GM19468 (cell line): ENCODE measurements at regions not wholly inside any gene's neighbourhood (a gene's known extent, or its start where the extent isn't known, plus 50 kb on each side); places are given as distances from the start of the nearest gene placed in this dataset.

ENCODE experiments used
- ATAC-seq: cut with Tn5 transposase; IDR thresholded peaks from one replicate; pipeline ENCODE4 v1.9.1; 2021; ENCODE audit warnings: mild to moderate bottlenecking, moderate library complexity, moderate number of reproducible peaks; ENCODE audit not compliant: unreplicated experiment; ENCODE audit errors: extremely low read depth

- ATAC-seq = no peak
These were observed 331.1 kb downstream of the HTR7 start for GRCh38 chr10:90526721-90527120.

- ATAC-seq = no peak
These were observed 327.3 kb downstream of the HTR7 start for GRCh38 chr10:90530521-90530920.

GRCh38 chr10:90557385-90557784, 300.5 kb downstream of the HTR7 start:
- ATAC-seq = no peak

GRCh38 chr10:90560331-90560730, 297.5 kb downstream of the HTR7 start:
- no peak for ATAC-seq

GRCh38 chr10:90561666-90562065, 296.2 kb downstream of the HTR7 start:
- ATAC-seq = no peak

DNA sequence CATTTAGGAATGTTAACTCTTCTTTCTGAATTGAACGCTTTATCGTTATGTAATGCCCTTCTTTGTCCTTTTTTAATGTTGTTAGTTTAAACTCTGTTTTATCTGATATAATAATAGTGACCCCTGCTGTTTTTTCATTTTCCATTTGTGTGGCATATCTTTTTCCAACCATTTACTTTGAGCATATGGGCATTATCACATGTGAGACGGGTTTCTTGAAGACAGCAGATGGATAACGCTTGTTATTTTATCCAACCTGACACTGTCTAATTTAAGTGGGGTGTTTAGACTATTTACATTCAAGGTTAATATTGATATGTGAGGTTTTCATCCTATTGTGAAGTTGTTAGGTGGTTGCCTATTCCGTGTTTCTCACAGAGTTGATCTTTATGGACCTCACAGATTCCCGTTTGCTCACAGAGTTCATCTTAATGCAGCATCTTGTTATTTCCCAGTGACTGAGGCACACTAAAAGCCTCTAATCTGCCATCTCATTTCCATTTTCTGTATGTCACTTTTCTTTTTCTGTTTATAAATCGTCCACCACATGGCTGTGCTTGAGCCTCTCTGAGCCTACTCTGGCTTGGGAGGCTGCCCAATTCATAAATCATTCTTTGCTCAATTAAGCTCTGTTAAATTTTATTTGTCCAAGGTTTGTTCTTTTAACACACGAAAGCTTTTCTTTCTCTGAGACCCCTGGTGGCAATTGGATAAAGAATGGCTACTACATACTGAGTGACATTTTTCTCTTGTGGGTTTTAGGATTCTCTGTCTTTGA, 286.2 kb downstream of the HTR7 start:
- ATAC-seq = no peak

DNA sequence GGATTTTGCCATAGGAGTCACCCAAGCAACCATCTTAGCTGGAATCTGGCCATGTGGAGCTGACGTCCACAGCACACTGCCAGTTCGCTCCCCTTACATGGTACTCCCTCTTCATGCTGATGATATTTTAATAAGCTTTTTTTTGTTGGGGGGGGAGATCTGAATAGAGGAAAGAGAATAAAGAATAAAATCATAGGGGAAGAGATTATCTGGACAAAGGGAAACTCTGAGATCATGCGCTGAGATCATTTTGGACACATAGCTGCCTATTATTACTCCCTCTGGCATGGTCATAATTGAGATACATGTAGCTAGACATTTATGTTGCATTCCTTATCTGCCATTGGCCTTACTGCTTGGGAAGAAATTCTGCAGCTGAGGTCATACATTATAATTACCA, 282.7 kb downstream of the HTR7 start:
- ATAC-seq = no peak

DNA sequence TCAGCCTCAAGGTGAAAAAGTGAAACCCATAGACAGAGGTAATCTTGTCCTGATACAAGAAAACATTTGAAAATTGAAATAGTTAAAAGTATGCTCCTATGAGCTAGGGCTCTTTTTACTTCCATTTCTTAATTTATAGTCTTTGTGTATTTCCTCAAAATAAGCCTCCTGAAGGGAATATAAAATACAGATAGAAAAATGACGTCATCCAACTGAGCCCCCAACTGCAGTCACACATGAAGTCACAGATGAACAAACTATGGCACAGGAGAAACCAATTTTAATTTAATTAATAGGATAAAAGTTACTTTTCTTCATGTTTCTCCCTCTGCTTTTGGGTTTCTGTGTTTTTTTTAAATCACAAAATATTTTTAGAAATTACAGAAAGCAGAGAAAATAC, 280.3 kb downstream of the HTR7 start:
- ATAC-seq = no peak

DNA sequence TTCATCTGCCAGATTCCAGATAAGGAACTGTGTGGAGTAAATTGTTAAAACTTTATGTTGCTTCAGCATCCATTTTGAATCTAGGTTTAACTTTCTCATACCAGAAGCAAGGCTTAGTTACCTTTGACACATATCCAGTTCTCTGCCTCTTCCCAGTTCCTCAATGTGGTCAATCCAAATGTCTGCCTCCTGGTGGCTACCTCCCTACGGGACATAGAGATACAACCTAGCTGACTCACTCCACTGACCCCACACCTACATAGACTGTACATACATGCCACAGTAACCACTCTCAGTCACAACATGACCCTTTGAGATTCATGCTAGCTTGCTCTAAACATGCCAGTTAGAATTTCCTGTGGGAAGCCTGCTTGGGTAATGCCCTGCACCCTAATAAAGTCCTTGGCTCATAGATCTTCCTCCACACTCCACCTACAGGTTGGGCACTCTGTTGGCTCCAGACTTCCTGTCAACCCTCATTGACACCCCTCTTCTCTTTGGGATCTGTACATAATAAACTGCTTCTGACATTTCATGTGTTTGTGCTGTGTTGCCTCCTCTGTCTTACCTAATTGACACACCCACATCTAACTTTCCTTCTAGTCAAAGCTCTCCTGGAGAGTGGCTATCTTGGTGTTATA, 278.1 kb downstream of the HTR7 start:
- ATAC-seq = no peak

- ATAC-seq = no peak
These were observed 274.4 kb downstream of the HTR7 start for GRCh38 chr10:90583416-90583815.

DNA sequence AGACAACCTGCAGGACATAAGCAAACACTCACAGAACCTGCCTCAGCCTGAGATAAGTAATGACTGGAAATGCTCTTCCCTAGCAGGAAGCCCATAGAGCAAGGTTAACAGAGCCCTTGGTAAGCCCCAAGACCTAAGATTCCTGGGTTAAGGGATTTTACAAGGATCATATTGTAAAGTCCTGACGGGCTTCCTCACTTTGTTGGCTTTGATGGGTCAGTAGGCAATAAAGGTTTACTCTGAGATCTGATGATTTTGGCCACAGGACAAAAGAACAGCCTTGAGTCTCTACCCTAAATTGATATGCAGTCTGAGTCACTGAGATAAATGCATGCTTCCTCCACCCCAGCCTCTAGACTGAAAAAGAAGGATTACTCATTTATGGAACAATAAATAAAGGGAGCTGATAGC, 270.8 kb downstream of the HTR7 start:
- no peak for ATAC-seq

DNA sequence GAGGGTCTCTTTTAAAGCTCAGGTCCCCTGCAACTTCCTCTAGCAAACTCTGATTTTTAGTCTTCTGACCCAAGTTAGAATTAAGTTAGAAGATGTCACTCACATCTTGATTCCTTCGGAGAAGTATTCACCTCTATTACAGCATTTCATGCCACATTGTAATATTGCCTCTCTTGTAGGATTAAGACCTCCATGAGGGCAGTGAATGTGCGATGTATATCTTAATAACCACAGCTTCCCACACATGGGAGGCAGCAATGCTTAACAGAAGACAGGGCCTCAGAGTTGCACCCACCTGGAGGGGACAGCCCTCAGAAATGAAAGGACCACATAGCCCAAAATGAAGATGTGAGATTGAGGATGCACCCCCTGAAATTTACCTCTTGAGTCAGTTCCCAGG, 270.3 kb downstream of the HTR7 start:
- ATAC-seq = no peak

DNA sequence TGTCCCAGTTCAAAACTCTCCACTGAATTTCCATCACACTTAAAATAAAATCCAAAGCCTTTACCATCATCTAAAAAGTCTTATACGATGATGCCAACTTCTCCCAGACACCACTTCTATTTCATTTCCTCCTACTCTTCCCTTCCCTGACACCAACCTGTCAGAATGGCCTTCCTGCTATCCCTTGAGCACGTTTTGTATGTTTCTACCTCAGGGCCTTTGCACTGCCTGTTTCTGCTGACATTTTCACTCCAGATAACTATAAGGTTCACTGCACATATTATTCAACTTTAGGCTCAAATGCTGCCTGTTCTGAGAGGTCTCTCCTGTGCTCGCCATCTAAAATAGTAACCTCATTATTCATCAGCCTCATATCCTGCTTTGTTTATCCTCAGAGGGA, 269.6 kb downstream of the HTR7 start:
- ATAC-seq = no peak

DNA sequence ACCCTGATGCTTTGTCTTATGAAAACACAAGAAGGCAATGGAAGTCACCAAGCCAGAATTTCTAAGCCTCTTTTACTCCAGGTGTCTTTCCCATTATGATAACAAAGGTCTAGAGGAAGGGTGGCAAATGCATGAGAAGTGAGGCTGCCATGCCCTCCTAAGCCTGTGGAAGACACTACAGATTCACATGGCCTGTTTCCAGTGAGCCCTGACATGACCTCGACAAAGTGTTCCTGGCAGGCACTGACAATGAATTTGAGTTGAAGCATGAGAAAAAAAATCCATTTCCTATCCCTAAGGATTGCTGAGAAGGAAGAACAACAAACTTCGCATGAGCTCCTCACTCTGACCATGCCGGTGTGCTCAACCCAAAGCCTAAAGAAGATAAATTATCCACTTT, 268.0 kb downstream of the HTR7 start:
- no peak for ATAC-seq

- ATAC-seq = no peak
These were observed 266.2 kb downstream of the HTR7 start for GRCh38 chr10:90591629-90592028.

DNA sequence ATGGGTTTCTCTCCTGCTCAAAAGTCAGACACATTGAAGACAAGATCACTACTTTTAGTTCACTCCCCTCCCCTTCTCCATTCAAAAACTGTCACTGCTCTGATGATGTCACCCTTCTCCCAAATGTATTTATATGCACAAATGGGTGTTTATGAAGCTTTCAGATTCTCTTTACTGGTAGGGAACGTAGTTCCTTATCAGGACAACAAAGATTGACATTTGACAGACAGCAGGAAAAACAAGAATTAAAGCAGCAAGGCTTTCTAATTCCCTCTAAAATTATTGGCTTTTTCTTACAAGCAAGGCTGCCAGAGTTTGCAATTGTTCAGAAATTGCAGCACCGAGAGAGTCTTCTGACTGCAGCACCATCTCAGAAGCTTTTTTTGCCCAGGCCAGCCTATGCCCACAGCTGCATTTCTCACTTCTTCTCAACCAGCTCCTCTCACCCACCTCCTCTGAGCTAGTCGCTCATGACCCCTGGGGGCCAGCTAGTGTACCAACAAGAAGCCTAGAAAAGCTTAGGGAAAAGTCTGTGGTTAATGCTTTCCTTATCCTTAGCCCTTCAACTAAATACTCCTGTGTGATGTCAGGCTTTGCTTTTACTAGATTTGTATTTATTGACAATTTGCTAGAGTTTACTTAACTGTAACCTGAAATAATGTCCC, 265.1 kb downstream of the HTR7 start:
- peak; percentile 69 for ATAC-seq

DNA sequence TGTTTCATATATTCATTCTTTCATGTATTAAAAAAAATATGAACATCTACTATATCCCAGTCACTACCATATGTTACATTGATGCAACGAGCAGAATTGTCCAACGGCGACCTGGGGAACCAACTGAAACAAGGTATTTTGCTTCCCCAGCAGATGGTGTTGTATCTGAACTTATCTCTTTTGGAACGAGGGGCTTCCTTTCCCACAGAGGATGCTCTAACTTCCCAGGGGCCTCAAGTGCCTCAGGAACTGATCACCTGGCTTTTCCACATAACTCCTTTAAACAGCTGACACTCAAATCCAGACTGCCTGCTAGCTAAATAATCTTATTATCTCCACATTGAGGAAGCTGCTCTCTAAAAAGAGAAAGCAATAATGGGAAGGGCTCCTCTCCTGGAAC, 259.3 kb downstream of the HTR7 start:
- no peak for ATAC-seq

- ATAC-seq = no peak
These were observed 254.8 kb downstream of the HTR7 start for GRCh38 chr10:90602862-90603610.

- ATAC-seq = no peak
These were observed 253.2 kb downstream of the HTR7 start for GRCh38 chr10:90604636-90605035.

DNA sequence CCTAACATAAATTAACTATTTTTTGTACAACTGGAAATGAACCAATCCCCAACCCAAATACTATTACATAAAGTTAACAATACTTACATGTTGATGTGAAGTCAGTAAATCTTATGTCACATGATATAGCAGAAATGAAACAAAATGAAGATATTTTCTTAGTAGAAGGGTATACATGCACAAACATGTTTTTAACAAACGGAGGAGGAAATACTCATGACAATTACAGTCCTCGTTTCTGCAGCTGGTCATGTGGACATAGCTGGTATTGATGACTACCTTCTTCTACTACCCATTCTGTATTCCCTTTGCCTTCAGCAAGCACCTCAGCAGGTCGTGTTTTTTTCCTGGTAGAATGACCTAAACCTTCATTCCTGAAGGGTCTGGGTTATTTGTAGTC, 252.3 kb downstream of the HTR7 start:
- ATAC-seq = no peak

DNA sequence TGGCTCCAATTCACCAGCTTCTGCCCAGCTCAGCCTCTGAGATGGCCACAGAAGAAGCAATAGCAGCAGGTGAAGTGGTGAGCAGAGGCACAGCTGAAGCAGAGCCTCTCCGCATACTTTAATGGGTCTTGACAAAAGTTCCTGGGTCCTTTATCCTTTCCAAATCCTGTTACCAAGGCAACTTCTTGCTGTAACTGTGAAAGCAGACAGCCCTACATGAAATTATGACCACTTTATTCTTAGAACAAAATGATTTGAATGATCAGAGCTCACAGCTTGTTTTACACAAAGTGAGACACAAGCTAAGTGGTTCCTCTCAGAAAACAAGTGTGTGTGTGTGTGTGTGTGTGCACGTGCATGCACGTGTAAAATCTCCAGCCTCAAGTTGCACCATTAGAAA, 245.6 kb downstream of the HTR7 start:
- ATAC-seq = no peak
